GM19025 (cell line): ENCODE measurements at regions not wholly inside any gene's neighbourhood (a gene's known extent, or its start where the extent isn't known, plus 50 kb on each side); places are given as distances from the start of the nearest gene placed in this dataset.

Experiments
- ATAC-seq: cut with Tn5 transposase; IDR thresholded peaks from one replicate; pipeline ENCODE4 v1.9.1; 2021; ENCODE audit warnings: mild to moderate bottlenecking, low read depth, moderate library complexity; ENCODE audit not compliant: unreplicated experiment

DNA sequence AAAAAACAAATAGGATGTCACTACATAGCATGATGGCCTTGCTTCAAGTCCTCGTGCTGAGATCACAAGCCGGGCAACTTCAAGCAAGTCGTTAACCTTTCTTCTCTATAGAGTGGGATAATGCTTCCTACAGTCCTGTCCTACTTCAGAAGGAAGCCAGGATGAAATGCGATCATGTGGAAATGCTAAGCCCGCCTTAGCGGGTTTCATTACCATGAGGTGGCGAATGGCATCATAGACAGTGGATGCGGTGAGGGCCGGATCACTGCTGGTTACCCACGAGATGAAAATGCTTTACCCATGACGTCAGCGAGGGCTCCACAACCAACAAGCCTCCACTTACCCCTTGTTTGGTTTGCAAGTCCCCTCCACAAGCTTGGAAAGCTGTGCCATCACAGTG lies 206.4 kb downstream of the TBXT start:
- ATAC-seq, result no peak

DNA sequence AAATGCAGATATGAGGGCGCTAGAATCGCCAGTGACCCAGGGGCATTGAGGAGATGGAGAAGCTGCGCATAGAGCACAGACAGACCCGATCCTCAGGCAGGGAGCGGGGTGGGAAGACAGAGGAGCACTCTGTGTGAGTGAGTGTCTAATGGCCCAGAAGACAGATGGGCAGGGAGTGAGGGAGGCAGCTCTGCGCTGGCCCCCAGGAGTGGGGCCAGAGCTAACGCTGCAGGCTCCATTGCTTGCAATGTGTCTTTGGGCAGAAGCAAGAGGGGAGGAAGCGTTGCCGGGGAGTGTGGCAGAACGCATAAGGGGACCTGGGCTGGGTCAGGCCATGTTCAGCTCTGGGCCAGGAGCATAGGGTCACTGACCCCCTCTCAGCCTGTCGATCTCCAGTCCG lies 207.0 kb downstream of the TBXT start:
- ATAC-seq, result no peak

DNA sequence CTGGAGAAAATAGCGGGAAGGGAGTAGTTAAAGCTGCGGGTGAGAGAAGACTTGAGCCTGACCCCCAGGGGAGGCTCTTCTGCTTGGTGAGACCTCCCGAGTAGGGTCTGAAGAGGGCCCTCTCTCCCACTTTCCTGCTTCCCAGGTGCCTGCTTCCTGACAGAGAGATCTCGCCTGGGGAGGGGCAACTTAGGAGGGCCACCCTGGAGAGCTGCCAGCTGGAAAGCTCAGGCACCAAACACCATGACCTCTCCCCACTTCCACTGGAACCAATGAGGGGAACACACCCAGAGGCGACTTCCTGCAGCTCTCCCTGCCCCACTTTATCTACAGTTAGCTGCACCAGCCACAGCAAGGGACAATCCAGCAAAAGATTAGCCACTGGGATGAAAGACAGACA lies 208.0 kb downstream of the TBXT start:
- ATAC-seq, result no peak

DNA sequence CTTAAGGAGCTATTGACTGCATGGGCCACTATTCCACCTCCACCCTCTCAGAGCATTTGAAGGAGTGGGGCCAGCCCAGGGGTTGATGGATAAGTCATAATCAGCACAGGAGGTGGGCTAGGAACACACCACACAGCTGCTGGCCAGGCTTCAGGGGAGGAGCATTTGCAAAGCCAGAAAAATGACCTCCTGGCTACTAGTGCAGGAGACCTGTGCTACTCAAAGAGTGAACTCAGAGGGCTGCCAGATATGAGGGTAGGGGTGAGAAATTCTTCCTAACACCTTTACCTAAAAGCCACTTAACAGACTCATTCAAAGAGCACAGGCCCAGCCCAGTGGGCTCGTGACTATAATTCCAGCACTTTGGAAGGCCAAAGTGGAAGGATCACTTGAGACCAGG lies 210.8 kb downstream of the TBXT start:
- ATAC-seq, result no peak

DNA sequence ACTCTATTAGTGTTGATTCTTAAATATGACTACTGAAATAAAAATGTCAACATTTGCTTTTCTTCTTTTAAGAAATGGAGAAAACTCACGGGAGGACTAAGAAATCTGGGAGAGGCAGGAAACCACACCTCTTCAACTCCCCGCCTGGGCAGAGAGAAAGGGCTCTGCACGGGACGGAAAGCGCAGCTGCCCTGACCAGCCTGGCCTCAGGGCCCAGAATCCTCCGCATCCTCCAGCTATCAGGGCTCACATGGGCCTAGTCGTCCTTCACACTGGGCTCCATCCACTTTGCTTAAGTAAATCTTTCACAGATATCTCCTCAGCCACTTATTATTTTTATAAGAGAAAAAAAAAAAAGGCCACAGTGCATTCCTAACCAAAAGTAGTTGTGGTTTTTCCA lies 215.1 kb downstream of the TBXT start:
- no peak for ATAC-seq

DNA sequence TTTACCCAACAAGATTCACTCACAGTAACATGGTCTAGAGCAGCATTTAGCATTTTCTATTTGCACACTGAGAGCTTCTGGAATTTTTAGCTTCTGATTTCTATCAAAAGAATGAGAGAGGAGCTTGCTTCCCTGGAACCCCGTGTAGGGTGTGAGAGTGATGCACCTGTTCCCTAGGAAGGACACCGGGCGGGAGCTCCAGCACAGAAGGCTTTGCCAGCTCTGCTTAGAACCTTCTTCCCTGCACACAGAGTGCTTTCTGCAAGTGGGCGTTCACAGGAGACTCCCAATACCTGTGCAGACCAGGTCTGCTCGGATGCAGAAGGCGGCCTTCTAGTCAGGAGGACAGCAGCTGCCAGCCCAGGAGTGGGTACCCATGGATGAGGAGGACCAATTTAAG lies 217.3 kb downstream of the TBXT start:
- no peak for ATAC-seq

DNA sequence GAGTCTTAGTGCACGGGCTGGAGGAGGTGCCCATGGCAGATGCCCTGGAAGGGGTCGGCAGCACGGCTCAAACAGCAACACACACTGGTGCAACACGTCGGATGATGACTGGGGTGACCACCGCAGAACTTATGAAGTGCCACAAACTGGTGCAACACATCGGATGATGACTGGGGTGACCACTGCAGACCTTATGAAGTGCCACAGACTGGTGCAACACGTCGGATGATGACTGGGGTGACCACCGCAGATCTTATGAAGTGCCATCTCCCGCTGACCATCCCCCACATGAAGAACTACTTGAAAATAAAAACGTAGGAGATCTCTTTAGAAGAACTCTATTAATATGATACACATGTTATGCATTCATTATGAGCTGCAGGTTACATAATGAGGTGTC lies 218.3 kb downstream of the TBXT start:
- ATAC-seq, result no peak

DNA sequence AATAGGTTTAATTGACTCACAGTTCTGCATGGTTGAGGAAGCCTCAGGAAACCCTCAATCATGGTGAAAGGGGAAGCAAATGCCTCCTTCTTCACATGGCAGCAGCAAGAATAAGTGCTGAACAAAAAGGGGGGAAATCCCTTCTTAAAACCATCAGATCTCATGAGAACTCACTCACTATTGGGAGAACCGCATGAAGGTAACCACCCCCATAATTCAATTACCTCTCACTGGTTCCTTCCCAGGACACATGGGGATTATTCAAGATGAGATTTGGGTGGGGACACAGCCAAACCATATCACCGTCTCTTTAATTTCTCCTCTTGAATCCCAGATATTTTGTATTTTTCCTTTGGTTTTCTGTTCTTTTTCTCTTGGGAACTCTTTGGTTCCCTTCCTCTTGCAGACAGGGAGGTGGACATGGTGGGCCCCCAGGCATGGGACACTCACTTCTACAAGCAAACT lies 223.6 kb downstream of the TBXT start:
- no peak for ATAC-seq

DNA sequence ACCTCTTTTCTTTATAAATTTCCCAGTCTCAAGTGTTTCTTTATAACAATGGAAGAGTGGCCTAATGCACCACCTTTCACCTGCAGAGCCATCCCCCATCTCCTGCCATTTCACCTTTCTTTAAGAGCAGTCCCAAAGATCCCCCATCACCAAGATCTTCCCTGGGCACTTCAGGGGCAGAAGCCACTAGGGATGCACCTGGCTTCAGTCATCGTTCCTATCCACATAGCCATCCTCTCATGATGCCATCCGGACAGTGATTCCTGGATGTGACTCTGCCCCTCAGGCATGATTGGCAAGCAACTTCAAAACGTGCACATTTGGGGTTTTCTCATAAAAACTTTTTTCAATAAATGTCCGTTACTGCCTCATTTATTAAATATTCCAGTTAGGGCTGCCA lies 225.9 kb downstream of the TBXT start:
- ATAC-seq, result no peak

DNA sequence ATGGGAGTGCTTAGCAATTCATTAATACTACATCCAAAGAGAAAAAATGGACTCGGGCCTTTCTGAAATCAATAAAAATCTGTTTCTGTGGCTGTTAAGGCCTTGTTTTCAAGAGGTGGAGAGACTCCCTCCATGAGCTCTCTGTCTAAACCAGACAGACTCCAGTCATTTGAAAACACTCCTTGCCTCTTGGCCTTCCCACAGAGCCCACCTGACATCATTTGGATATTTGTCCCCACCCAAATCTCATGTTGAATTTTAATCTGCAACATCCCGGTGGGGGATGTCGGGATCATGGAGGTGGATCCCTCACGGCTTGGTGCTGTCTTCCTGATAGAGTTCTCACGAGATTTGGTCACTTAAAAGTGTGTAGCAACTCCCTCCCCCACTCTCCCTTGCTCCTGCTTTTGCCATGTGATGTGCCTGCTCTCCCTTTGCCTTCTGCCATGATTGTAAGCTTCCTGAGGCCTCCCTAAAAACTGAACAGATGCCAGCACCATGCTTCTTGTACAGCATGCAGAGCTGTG lies 226.3 kb downstream of the TBXT start:
- no peak for ATAC-seq

DNA sequence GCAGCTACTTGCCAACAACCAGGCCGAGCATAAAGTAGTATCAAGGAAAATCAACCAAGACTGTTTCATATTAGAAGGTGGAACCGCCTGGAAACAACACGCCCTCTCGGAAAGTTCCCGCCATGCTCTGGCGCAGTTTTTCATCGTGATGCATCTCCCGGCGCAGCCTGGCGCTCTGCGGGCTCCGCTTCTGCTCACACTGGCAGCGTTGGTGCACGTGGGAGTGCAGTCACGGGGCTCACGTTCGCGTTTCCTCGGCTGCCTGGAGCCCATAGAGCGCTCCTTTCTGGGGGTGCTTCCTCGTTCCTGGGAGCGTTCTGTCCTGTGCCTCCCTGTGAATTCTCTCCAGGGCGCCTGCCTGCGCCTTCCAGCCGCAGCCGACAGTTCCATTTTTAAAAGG lies 227.3 kb downstream of the TBXT start:
- ATAC-seq, result no peak

DNA sequence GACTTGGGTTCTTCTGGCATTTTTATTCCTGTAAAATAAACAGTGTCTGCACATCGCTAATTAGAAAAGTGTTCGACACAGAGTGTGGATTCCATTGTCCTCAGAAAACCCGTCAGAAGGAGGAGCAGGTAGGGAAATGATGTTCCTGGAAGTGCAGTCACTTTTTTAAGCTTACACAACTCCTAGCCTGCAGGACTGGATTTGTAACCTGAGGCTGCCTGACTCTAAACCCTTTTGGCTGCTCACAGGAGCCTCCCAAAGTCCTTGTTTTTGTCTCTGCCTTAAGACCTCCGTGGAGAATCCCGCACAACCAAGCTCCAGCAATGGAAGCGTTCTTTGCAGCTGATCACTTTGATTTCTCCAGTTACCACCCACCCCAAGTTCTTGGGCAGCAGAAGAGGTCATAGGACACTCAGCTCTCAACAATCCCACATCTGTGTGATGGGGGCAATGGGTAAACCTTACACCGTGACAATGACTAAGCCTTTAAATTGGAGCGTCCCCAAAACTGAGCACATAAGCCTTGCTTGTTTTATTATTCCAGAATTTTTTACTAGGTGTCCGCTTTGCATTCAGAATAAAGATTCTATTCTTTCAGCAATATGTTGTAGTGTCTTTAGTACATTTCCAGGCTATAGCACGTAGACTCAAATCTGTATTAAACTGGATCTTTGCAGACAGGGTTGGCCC lies 227.9 kb downstream of the TBXT start:
- no peak for ATAC-seq

DNA sequence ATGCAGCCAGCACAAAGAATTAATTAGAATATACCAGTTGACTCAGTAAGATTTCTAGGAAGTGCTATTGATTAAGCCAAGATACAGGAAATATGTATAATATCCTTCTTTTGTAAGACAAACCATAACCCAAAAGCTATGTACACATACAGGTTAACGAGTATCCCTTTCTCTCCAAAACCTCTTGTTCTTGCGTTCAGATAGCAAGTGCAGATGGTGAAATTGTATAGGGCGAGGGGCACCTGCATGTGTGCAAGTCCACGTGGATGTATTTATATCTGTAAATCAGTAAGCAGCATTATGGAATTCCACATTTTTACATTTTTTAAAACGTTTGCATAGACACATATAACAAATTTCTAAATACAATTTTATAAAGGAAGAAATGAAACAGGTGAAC lies 228.6 kb downstream of the TBXT start:
- no peak for ATAC-seq

DNA sequence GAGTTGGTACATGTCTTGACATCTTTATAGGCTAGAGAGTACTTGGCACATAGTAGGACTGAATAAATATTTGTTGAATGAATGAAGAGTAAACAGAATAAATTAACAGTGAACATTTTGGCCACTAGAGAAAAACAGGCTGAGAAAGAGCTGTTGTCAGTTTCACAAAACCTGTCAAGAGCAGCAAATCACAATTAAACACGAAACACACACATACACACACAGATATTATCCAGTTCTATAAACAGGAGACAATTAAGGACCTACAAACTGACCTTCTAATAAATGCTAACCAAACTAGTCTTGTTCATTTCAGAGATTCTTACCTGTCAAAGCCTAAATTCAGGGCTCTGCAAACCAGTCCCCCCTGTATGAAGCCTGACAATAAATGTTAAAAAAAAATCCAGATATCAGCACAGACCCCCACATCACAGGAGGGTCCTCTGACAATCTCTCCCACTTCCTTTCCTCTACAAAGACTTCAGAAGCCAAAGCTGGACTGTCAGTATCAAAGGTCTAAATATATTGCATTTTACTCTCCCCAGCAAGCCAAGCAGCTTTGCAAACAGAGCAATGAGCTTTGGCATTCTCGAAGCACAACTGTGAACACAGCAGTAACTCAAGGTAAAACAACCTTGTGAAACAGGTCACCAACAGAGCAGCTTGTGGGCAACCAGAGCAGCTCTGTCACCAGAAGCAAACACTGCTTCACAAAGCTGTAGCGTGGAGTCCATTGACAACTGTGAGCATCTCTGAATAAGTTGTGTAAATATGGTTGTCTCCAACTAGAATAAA lies 229.9 kb downstream of the TBXT start:
- ATAC-seq, result no peak

DNA sequence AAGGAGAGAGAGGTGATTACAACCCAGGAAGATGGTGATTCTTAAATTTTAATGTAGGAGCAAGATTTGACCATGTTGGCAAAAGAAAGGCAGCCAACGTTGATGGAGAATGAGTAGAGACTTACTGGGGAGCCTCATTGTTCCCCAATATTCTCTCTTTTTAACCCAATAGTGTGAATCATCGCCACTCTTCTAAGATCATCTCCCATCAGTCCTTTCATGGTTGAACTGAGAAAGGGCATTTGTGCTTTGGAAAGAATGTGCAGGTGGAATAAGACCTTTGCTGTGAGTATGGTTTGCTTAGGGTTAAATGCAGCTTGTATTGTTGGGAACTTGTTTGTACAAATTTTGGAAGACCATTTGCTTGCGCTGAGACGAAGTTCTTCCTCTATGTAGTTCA lies 231.0 kb downstream of the TBXT start:
- ATAC-seq, result no peak

DNA sequence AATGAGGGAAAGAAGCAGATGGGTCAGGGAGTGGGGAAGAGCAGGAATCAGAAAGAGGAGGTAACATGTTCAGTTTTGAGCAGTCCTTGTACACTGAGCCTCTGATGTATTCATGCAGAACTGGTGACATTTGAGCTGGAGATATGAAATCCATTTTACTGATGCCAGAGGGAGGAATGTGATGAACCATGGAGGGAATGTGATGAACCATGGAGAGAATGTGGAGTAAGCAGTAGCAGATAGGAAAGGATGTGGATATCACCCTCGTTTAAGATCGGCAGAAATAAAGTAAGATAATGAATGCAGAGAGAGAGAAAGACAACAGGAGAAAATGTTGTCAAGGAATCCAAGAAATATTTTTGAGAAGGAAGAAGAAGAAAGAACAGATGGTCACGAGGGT lies 231.6 kb downstream of the TBXT start:
- ATAC-seq, result no peak

DNA sequence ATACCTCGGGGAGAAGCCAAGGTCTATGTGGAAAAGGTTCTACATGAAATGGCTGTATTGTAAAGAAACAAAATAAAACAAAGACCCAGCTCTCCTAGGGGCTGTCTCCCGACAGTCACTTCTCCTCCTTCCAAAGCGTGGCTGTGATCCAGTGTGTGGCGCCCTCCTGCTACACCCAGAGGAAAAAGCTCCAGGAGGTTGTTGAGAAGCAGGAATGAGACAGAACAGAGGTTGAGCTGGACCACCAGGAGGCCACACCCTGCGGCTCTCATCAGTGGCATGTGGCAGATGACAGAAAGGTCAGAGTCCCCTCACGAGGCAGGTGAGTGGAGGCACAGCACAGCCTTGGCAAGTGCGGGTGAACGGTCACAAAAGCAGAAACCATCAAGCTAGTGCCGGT lies 236.0 kb downstream of the TBXT start:
- ATAC-seq, result no peak

DNA sequence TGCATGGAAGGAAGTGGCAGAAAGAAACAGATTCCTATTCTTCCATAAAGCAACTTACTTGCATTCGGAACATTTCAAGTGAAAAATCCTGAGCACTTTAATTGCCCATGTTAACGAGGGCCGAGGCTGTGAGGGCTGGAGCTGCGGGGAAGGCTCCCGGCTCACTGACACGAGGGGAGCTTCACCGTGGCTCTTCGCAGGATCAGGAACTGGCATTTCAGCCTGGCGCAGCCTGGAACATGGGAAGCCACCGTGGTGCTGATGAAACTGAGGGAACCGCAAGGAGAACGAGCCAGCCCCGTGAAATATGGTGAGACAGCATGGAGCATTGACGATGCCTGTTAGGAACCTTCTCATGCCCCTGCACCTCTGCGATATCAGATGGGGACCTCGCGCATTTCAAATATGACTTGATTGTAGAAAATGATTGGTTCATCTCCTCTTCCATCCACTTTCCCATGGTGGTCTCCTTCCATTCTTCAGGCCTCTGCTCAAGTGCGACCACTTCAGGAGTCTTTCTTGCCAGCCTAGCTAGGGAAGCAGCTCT lies 236.9 kb downstream of the TBXT start:
- no peak for ATAC-seq

DNA sequence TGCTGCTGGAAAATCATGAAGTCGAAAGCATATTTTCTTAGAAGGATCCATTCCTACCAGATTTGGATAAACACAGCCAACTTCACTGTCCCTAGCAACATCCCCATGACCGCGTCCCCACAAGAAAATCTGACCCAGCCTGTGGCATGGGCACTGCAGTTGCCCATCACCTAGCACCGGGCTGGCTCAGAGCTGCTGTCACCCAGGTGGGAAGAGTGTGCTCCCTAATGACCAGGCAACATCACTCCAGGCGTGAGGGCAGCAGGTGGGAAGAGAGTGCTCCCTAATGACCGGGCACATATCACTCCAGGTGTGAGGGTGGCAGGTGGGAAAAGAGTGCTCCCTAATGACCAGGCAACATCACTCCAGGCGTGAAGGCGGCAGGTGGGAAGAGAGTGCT lies 238.0 kb downstream of the TBXT start:
- ATAC-seq, result no peak

DNA sequence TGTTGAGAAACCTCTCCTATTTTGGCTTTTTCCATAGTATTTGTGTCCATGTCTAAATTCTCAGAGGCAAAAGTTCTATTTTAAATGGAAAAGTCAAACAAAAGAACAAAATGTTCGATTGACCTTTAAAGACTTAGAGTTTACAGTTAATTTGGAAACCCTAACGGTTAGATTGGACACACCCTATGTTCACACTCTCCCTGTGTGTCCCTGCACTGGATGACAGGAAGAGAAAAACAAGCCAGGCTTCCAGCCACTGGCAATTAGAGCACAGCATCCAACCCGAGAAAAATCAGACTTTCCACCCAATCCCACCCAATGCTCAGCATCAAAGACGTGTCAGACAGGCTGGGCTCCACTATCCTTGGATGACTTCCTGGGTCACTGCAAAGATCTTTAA lies 241.3 kb downstream of the TBXT start:
- no peak for ATAC-seq

DNA sequence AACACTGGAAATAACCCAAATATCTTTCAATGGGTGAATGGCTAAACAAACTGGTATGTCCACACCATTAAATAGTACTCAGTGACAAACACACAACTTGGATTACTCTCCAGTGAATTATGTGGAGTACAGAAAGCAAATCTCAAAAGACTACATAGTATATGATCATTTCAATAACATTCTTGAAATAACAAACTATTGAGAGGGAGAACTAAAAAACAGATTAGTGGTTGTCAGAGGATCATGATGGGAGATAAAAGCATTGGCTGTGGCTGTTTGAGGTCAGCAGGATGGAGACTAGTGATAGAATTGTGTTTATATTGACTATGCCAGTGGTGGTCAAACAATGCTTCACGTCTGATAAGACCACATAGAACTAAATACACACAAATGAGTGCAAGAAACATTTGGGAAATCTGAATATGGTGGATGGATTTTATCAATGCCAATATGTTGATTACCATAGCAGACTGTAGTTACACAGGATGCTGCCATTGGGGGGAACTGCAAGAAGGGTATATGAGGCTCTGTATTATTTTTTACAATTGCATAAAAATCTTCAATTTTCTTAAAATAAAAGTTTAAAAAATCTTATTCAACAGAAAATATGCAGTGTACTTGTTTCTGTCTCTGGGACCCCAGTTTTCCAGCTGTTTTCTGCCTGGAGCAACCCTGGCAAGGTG lies 242.0 kb downstream of the TBXT start:
- ATAC-seq, result no peak
